A549 (cell line): ENCODE measurements at regions not wholly inside any gene's neighbourhood (a gene's known extent, or its start where the extent isn't known, plus 50 kb on each side); places are given as distances from the start of the nearest gene placed in this dataset.

Source experiments
- ATAC-seq, 2 experiments: fragments of 200-7000 bp in 1 of 2; fragments of >200 bp in 1 of 2; cut with Nextera tagmentation in 1 of 2; cut with Tn5 transposase in 1 of 2; 3 replicates each; pipeline versions ENCODE4 v1.8.0 to v1.9.1; 2018 to 2020; ENCODE audit warnings: mild to moderate bottlenecking in 1 of 2, moderate library complexity in 1 of 2
- CTCF ChIA-PET: fragments of 300-600 bp; sonication (Branson Sonifier 250); formaldehyde crosslinking; extraction: SDS; loops from one replicate; lab custom pipeline; 2021; ENCODE audit warnings: antibody characterized with exemption, inconsistent platforms; lab: Yijun Ruan, JAX
- POLR2A ChIA-PET: fragments of 350-600 bp; formaldehyde crosslinking; extraction: SDS; loops from one replicate; lab custom pipeline; 2021; ENCODE audit warnings: antibody characterized with exemption, inconsistent platforms; lab: Yijun Ruan, JAX
- DNase-seq, 2 experiments: peaks; one replicate each; pipeline versions ENCODE4 v3.0.0 to v3.0.0-alpha.2; 2011 to 2016; ENCODE audit warnings: low read depth in 1 of 2, low spot score in 1 of 2
- FAIRE-seq: peaks from 2 replicates; lab custom pipeline; 2011; peaks lifted over from hg19 to GRCh38; lab: Jason Lieb, UNC
- H3K27ac ChIP-seq, 2 experiments: fragments of >200 bp; sonication (Bioruptor Twin); formaldehyde crosslinking; 3 replicates each; pipeline ENCODE4 v1.5.1; 2016 to 2017
- H3K4me1 ChIP-seq: fragments of >200 bp; sonication (Bioruptor Twin); formaldehyde crosslinking; 3 replicates; pipeline ENCODE4 v1.6.1; 2016
- H3K4me2 ChIP-seq: fragments of >200 bp; sonication (Bioruptor Twin); formaldehyde crosslinking; 3 replicates; pipeline ENCODE4 v1.6.1; 2016
- H3K4me3 ChIP-seq: fragments of >200 bp; sonication (Bioruptor Twin); formaldehyde crosslinking; 3 replicates; pipeline ENCODE4 v1.5.1; 2016
- H3K9me3 ChIP-seq: fragments of >200 bp; sonication (Bioruptor Twin); formaldehyde crosslinking; 3 replicates; pipeline ENCODE4 v1.6.1; 2016
- CEBPB ChIP-seq, 2 experiments: fragments of >200 bp in 1 of 2; sonication (Bioruptor Twin) in 1 of 2; formaldehyde crosslinking in 1 of 2; IDR thresholded peaks; 2 replicates each; pipeline ENCODE4 v1.6.1; 2012 to 2016
- CHD2 ChIP-seq: fragments of 150-350 bp; IDR thresholded peaks from 2 replicates; pipeline ENCODE4 v1.6.1; 2014; ENCODE audit warnings: low read length; ENCODE audit not compliant: partially characterized antibody
- CHD4 ChIP-seq: fragments of 200-600 bp; sonication (generic); IDR thresholded peaks from 2 replicates; pipeline ENCODE4 v1.6.1; 2016; ENCODE audit warnings: antibody characterized with exemption, mild to moderate bottlenecking, borderline replicate concordance
- FOSB ChIP-seq: fragments of 250-450 bp; sonication (Bioruptor Pico); IDR thresholded peaks from 2 replicates; pipeline ENCODE4 v1.5.0; 2020; ENCODE audit warnings: mild to moderate bottlenecking, moderate library complexity
- HDAC2 ChIP-seq: fragments of 200-600 bp; sonication (generic); IDR thresholded peaks from 2 replicates; pipeline ENCODE4 v1.6.1; 2016
- KDM1A ChIP-seq: fragments of 200-600 bp; sonication (generic); IDR thresholded peaks from 2 replicates; pipeline ENCODE4 v1.6.1; 2016; ENCODE audit warnings: low read depth, mild to moderate bottlenecking
- MAFK ChIP-seq: fragments of 450-650 bp; IDR thresholded peaks from 2 replicates; pipeline ENCODE4 v1.6.1; 2014; ENCODE audit not compliant: partially characterized antibody
- NFE2L2 ChIP-seq: fragments of 150-350 bp; conservative IDR thresholded peaks from 2 replicates; pipeline ENCODE4 v1.6.1; 2014; ENCODE audit warnings: low read length
- POLR2AphosphoS2 ChIP-seq: conservative IDR thresholded peaks from 2 replicates; pipeline ENCODE4 v1.6.1; 2012; ENCODE audit warnings: low read length, improper control_type of control experiment, inconsistent platforms
- RAD21 ChIP-seq, 2 experiments: fragments of >200 bp in 1 of 2; sonication (Bioruptor Twin) in 1 of 2; formaldehyde crosslinking in 1 of 2; IDR thresholded peaks in 1 of 2; conservative IDR thresholded peaks in 1 of 2; 2 replicates in 1 of 2; 3 replicates in 1 of 2; pipeline ENCODE4 v1.6.1; 2012 to 2018; ENCODE audit warnings: inconsistent platforms in 1 of 2
- REST ChIP-seq: fragments of 200-600 bp; sonication (generic); IDR thresholded peaks from 2 replicates; pipeline ENCODE4 v1.6.1; 2016; ENCODE audit warnings: antibody characterized with exemption, mild to moderate bottlenecking, moderate library complexity
- ZSCAN20 ChIP-seq: fragments of 250-450 bp; sonication (Bioruptor Pico); IDR thresholded peaks from 2 replicates; pipeline ENCODE4 v1.8.0; 2022; ENCODE audit warnings: mild to moderate bottlenecking, moderate library complexity
- WGBS: methylation state at CpG from one replicate; pipeline ENCODE4 v1.1.6; 2017; ENCODE audit errors: missing lambda C conversion rate; 5-methylcytosine and 5-hydroxymethylcytosine counted together
- TF ChIP-seq, protein P1 (sequence below): IDR thresholded peaks from 2 replicates; pipeline ENCODE4 v1.6.1; 2012
- TF ChIP-seq, protein P2 (sequence below): fragments of >200 bp; sonication (Bioruptor Twin); formaldehyde crosslinking; IDR thresholded peaks from 3 replicates; pipeline ENCODE4 v1.5.1; 2016

- ATAC-seq: no peak
- no peaks in the 10 kb centered on the region for H3K9me3 ChIP-seq
- POLR2A ChIA-PET: no interaction called here
- no peak for TF ChIP-seq NFE2L2
- TF ChIP-seq MAFK: peak; percentile 20
- H3K4me3 ChIP-seq: no peak overlapping the region
- H3K27ac ChIP-seq: no peak overlapping the region
- FAIRE-seq: no peak
- WGBS: 69% methylated on average over 14 of the region's 14 CpGs
- no peaks in the 10 kb centered on the region for H3K4me1 ChIP-seq
- CTCF ChIA-PET: interaction anchor here (1.0 to 1.1 kb wide), 2 partner anchors 12 to 48 kb away, joined by 3 to 5 read pairs; no protein-coding TSS in a partner anchor
- H3K4me2 ChIP-seq: no peak overlapping the region
- DNase-seq: no peak
These were observed 255.6 kb downstream of the PREX1 start for GRCh38 chr20:48571949-48572847.

- ChIA-PET CTCF (interaction anchor here (1.3 kb wide), 1 partner anchor 51 kb away, joined by 5 read pairs; no protein-coding TSS in a partner anchor), POLR2A (no interaction called here)
- Histone ChIP-seq H3K9me3 (no peaks in the 10 kb centered on the region), H3K27ac (no peak overlapping the region), H3K4me2 (no peak overlapping the region), H3K4me3 (no peak overlapping the region), H3K4me1 (no peaks in the 10 kb centered on the region)
- no peak for DNase-seq
- ATAC-seq: no peak
- 61% methylated on average over 9 of the region's 9 CpGs for WGBS
- no peak for FAIRE-seq
- TF ChIP-seq POLR2AphosphoS2 (no peak), CEBPB (IDR thresholded peaks at IDR 0.05) (no peak), HDAC2 (no peak), KDM1A (no peak), NFE2L2 (no peak), REST (no peak), RAD21 (conservative IDR thresholded peaks at IDR 0.05 in 1 of 2, IDR thresholded peaks at IDR 0.05 in 1 of 2) (no peak)
- TF ChIP-seq, protein P1, sequence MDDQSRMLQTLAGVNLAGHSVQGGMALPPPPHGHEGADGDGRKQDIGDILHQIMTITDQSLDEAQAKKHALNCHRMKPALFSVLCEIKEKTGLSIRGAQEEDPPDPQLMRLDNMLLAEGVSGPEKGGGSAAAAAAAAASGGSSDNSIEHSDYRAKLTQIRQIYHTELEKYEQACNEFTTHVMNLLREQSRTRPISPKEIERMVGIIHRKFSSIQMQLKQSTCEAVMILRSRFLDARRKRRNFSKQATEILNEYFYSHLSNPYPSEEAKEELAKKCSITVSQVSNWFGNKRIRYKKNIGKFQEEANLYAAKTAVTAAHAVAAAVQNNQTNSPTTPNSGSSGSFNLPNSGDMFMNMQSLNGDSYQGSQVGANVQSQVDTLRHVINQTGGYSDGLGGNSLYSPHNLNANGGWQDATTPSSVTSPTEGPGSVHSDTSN: no peak
These were observed 258.1 kb downstream of the PREX1 start for GRCh38 chr20:48569679-48570078.

DNA sequence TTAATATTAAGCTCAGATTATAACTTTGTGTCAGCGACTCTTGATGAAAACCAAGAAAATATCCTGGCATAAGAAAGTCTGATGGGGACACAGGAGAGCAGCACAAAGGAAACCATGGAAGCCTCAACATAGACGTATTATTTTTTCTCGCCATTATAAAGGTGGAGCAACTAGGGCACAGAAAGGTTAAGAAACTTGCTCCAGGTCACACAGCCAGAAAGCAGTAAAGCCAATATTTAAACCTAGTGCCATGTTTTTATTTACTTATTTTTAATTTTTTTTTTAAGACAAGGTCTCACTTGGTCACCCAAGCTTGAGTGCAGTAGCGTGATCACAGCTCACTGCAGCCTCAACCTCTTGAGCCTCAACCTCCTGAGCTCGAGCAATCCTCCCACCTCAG lies 259.3 kb downstream of the PREX1 start:
- TF ChIP-seq FOSB (no peak), CHD2 (no peak), POLR2AphosphoS2 (no peak), ZSCAN20 (no peak), CHD4 (no peak)
- TF ChIP-seq, protein P2, sequence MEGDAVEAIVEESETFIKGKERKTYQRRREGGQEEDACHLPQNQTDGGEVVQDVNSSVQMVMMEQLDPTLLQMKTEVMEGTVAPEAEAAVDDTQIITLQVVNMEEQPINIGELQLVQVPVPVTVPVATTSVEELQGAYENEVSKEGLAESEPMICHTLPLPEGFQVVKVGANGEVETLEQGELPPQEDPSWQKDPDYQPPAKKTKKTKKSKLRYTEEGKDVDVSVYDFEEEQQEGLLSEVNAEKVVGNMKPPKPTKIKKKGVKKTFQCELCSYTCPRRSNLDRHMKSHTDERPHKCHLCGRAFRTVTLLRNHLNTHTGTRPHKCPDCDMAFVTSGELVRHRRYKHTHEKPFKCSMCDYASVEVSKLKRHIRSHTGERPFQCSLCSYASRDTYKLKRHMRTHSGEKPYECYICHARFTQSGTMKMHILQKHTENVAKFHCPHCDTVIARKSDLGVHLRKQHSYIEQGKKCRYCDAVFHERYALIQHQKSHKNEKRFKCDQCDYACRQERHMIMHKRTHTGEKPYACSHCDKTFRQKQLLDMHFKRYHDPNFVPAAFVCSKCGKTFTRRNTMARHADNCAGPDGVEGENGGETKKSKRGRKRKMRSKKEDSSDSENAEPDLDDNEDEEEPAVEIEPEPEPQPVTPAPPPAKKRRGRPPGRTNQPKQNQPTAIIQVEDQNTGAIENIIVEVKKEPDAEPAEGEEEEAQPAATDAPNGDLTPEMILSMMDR: no peak
- POLR2A ChIA-PET: no interaction called here

More for the DNA sequence above, 259.3 kb downstream of the PREX1 start:
- Histone ChIP-seq H3K27ac (no peak overlapping the region), H3K4me1 (no peaks in the 10 kb centered on the region), H3K9me3 (no peaks in the 10 kb centered on the region; the same call in 2 of the 3 replicates), H3K4me2 (no peak overlapping the region), H3K4me3 (no peak overlapping the region)
- FAIRE-seq (no peak), ATAC-seq (no peak), DNase-seq (no peak)
- WGBS: 42% methylated on average over 5 of the region's 5 CpGs
- CTCF ChIA-PET: interaction anchor here (0.9 to 1.3 kb wide), 3 partner anchors 16 to 891 kb away, joined by 3 to 4 read pairs (median 3); no protein-coding TSS in a partner anchor
